Neuronal stem cell (in vitro differentiated cells): ENCODE measurements at regions not wholly inside any gene's neighbourhood (a gene's known extent, or its start where the extent isn't known, plus 50 kb on each side); places are given as distances from the start of the nearest gene placed in this dataset.
"Not testable (repeated sequence)": the region's sequence is repeated elsewhere in the genome, so short reads cannot be mapped to it uniquely, and the experiment has no call there.

Experiments used
- DNase-seq: peaks from one replicate; pipeline ENCODE4 v3.0.0-alpha.2; 2013; ENCODE audit warnings: low spot score
- H2AFZ ChIP-seq: one replicate; pipeline ENCODE4 v1.6.1; 2013; ENCODE audit warnings: mild to moderate bottlenecking, low read length, inconsistent platforms
- H2AK5ac ChIP-seq: 2 replicates; pipeline ENCODE4 v1.6.1; 2013; ENCODE audit warnings: low read depth, mild to moderate bottlenecking, inconsistent platforms, low read length, moderate library complexity, mixed read lengths
- H2BK120ac ChIP-seq: 2 replicates; pipeline ENCODE4 v1.6.1; 2013; ENCODE audit warnings: low read depth, mild to moderate bottlenecking, inconsistent platforms, low read length, moderate library complexity, mixed read lengths
- H2BK12ac ChIP-seq: one replicate; pipeline ENCODE4 v1.6.1; 2013; ENCODE audit warnings: low read length, inconsistent platforms
- H2BK15ac ChIP-seq: 2 replicates; pipeline ENCODE4 v1.6.1; 2013; ENCODE audit warnings: mild to moderate bottlenecking, low read length, inconsistent platforms, mixed read lengths
- H2BK5ac ChIP-seq: one replicate; pipeline ENCODE4 v1.6.1; 2013; ENCODE audit warnings: inconsistent platforms, mild to moderate bottlenecking, low read length, moderate library complexity
- H3K14ac ChIP-seq: one replicate; pipeline ENCODE4 v1.6.1; 2013; ENCODE audit warnings: low read length, inconsistent platforms
- H3K18ac ChIP-seq: 2 replicates; pipeline ENCODE4 v1.6.1; 2013; ENCODE audit warnings: low read length, inconsistent platforms
- H3K23ac ChIP-seq: 2 replicates; pipeline ENCODE4 v1.6.1; 2013; ENCODE audit warnings: low read depth, mild to moderate bottlenecking, mixed read lengths, low read length, inconsistent platforms; ENCODE audit not compliant: poor library complexity
- H3K27ac ChIP-seq: replicated peaks from 3 replicates; pipeline ENCODE4 v1.5.1; 2013; ENCODE audit warnings: low read length, inconsistent platforms
- H3K27me3 ChIP-seq, 3 experiments: 2 replicates each; pipeline ENCODE4 v1.6.1; 2013; ENCODE audit warnings: low read length in 3 of 3, mild to moderate bottlenecking in 2 of 3, inconsistent platforms in 1 of 3, low read depth in 1 of 3, mixed read lengths in 1 of 3, moderate library complexity in 1 of 3; ENCODE audit not compliant: control insufficient read depth in 3 of 3, insufficient read depth in 3 of 3
- H3K36me3 ChIP-seq, 2 donors: replicated peaks in 1 of 2; 2 replicates each; pipeline ENCODE4 v1.6.1; 2013; ENCODE audit warnings: low read length in 2 of 2; ENCODE audit not compliant: control insufficient read depth in 2 of 2, insufficient read depth in 2 of 2
- H3K4ac ChIP-seq: 2 replicates; pipeline ENCODE4 v1.6.1; 2013; ENCODE audit warnings: inconsistent platforms, mild to moderate bottlenecking, low read length, moderate library complexity
- H3K4me1 ChIP-seq, 2 donors: 1 replicate in 1 of 2; 2 replicates in 1 of 2; pipeline ENCODE4 v1.6.1; 2013; ENCODE audit warnings: low read length in 2 of 2, low read depth in 1 of 2; ENCODE audit not compliant: control insufficient read depth in 2 of 2, insufficient read depth in 1 of 2
- H3K4me2 ChIP-seq: one replicate; pipeline ENCODE4 v1.6.1; 2013; ENCODE audit warnings: mild to moderate bottlenecking, low read length, inconsistent platforms; ENCODE audit not compliant: insufficient read depth, poor library complexity, severe bottlenecking
- H3K4me3 ChIP-seq, 2 donors: 2 replicates each; pipeline ENCODE4 v1.5.1; 2013; ENCODE audit warnings: low read length in 2 of 2, mild to moderate bottlenecking in 2 of 2, inconsistent platforms in 1 of 2, moderate library complexity in 1 of 2
- H3K79me1 ChIP-seq: one replicate; pipeline ENCODE4 v1.6.1; 2013; ENCODE audit warnings: low read depth, mild to moderate bottlenecking, inconsistent platforms, low read length, moderate library complexity
- H3K9ac ChIP-seq: one replicate; pipeline ENCODE4 v1.6.1; 2013; ENCODE audit warnings: mild to moderate bottlenecking, low read depth, low read length, inconsistent platforms; ENCODE audit not compliant: poor library complexity
- H3K9me3 ChIP-seq, 2 donors: replicated peaks in 1 of 2; 2 replicates each; pipeline versions ENCODE3 to v1.6.1; 2013; ENCODE audit warnings: low read length in 2 of 2, mild to moderate bottlenecking in 2 of 2, inconsistent platforms in 1 of 2, low read depth in 1 of 2, mixed read lengths in 1 of 2, moderate library complexity in 1 of 2; ENCODE audit not compliant: control insufficient read depth in 2 of 2, insufficient read depth in 1 of 2
- H4K8ac ChIP-seq: one replicate; pipeline ENCODE4 v1.6.1; 2013; ENCODE audit warnings: low read depth, mild to moderate bottlenecking, inconsistent platforms, low read length, moderate library complexity
- H4K91ac ChIP-seq: one replicate; pipeline ENCODE4 v1.6.1; 2013; ENCODE audit warnings: low read length, low read depth, mild to moderate bottlenecking, inconsistent platforms; ENCODE audit not compliant: poor library complexity
- WGBS, 2 donors: extraction: QIAGEN DNeasy Blood & Tissue Kit; methylation state at CpG; one replicate each; pipeline ENCODE4 v1.1.7; 2013; ENCODE audit warnings: missing lambda C conversion rate in 2 of 2, mixed read lengths in 1 of 2; ENCODE audit not compliant: insufficient read length in 2 of 2, insufficient replicate concordance in 1 of 2; ENCODE audit errors: extremely low coverage in 2 of 2; 5-methylcytosine and 5-hydroxymethylcytosine counted together

GRCh38 chr13:37954597-37954996, 85.0 kb upstream of the TRPC4 start:
- H2BK5ac ChIP-seq, H4K91ac ChIP-seq, H3K4me2 ChIP-seq, H2BK12ac ChIP-seq, H3K27ac ChIP-seq, H3K79me1 ChIP-seq, H3K9ac ChIP-seq, H3K23ac ChIP-seq, H2BK120ac ChIP-seq, H3K4ac ChIP-seq, H3K27me3 ChIP-seq, H2AFZ ChIP-seq, H3K4me3 ChIP-seq, DNase-seq, H2AK5ac ChIP-seq, H3K9me3 ChIP-seq, H4K8ac ChIP-seq, H3K18ac ChIP-seq, H3K4me1 ChIP-seq, H2BK15ac ChIP-seq, H3K36me3 ChIP-seq, H3K14ac ChIP-seq: not testable (repeated sequence)
- no CpG with 5 or more reads among the region's 9 CpGs for WGBS, 2 donors

- H3K4ac ChIP-seq, result no peak overlapping the region
- no peak overlapping the region for H4K8ac ChIP-seq
- no peak overlapping the region for H3K14ac ChIP-seq
- H2BK12ac ChIP-seq, result no peak overlapping the region
- no peak overlapping the region for H2AFZ ChIP-seq
- no peak for DNase-seq
- H3K27me3 ChIP-seq, result no peaks in the 10 kb centered on the region
- no peak overlapping the region for H2BK120ac ChIP-seq
- H3K4me3 ChIP-seq, result no peak overlapping the region
- no peaks in the 10 kb centered on the region for H3K4me1 ChIP-seq
- no peak overlapping the region for H3K4me2 ChIP-seq
- WGBS, 2 donors, result no CpG with 5 or more reads among the region's 1 CpG
- H3K23ac ChIP-seq, result no peak overlapping the region
- no peak overlapping the region for H2BK5ac ChIP-seq
- H2AK5ac ChIP-seq, result no peak overlapping the region
- no peaks in the 10 kb centered on the region for H3K9me3 ChIP-seq
- no peaks in the 10 kb centered on the region for H3K36me3 ChIP-seq
- H3K79me1 ChIP-seq, result no peaks in the 10 kb centered on the region
- H3K18ac ChIP-seq, result no peak overlapping the region
- H3K27ac ChIP-seq, result no peak overlapping the region
- H3K9ac ChIP-seq, result no peak overlapping the region
- H2BK15ac ChIP-seq, result no peak overlapping the region
- H4K91ac ChIP-seq, result no peak overlapping the region
Measured at GRCh38 chr13:37954191-37954590, 84.6 kb upstream of the TRPC4 start.

- Histone ChIP-seq H4K91ac (no peak overlapping the region), H4K8ac (no peak overlapping the region), H3K4ac (no peak overlapping the region), H3K14ac (no peak overlapping the region), H3K9me3 (no peaks in the 10 kb centered on the region), H3K27me3 (no peaks in the 10 kb centered on the region), H3K4me2 (no peak overlapping the region), H3K9ac (no peak overlapping the region), H2AFZ (no peak overlapping the region), H3K36me3 (no peaks in the 10 kb centered on the region), H2BK12ac (no peak overlapping the region), H3K79me1 (no peaks in the 10 kb centered on the region), H3K18ac (no peak overlapping the region), H3K27ac (no peak overlapping the region), H2AK5ac (no peak overlapping the region), H2BK15ac (no peak overlapping the region), H2BK120ac (no peak overlapping the region), H3K4me3 (no peak overlapping the region), H3K4me1 (no peaks in the 10 kb centered on the region), H3K23ac (no peak overlapping the region), H2BK5ac (no peak overlapping the region)
- no peak for DNase-seq
Measured at GRCh38 chr13:37953696-37954095, 84.1 kb upstream of the TRPC4 start.

GRCh38 chr13:37950016-37950415, 80.4 kb upstream of the TRPC4 start:
- H3K27me3 ChIP-seq, result no peaks in the 10 kb centered on the region
- no peak overlapping the region for H3K23ac ChIP-seq
- no peak overlapping the region for H2BK15ac ChIP-seq
- no peak for DNase-seq
- no peak overlapping the region for H3K27ac ChIP-seq
- no peaks in the 10 kb centered on the region for H3K4me1 ChIP-seq
- H3K18ac ChIP-seq, result no peak overlapping the region
- no peaks in the 10 kb centered on the region for H3K79me1 ChIP-seq
- H3K4me2 ChIP-seq, result no peak overlapping the region
- H3K9me3 ChIP-seq, result no peaks in the 10 kb centered on the region
- no peak overlapping the region for H4K8ac ChIP-seq
- no CpG with 5 or more reads among the region's 1 CpG for WGBS, 2 donors
- H2BK12ac ChIP-seq, result no peak overlapping the region
- H3K4ac ChIP-seq, result no peak overlapping the region
- no peak overlapping the region for H3K14ac ChIP-seq
- H2BK5ac ChIP-seq, result no peak overlapping the region
- H2BK120ac ChIP-seq, result no peak overlapping the region
- H3K9ac ChIP-seq, result no peak overlapping the region
- H3K4me3 ChIP-seq, result no peak overlapping the region
- no peak overlapping the region for H4K91ac ChIP-seq
- no peak overlapping the region for H2AFZ ChIP-seq
- H3K36me3 ChIP-seq, result no peaks in the 10 kb centered on the region
- no peak overlapping the region for H2AK5ac ChIP-seq
